Activated CD4-positive, alpha-beta T cell treated with anti-CD3 and anti-CD28 coated beads, Interleukin-2, amount 50 U/mL, for 24 hours (primary cell): ENCODE measurements at regions not wholly inside any gene's neighbourhood (a gene's known extent, or its start where the extent isn't known, plus 50 kb on each side); places are given as distances from the start of the nearest gene placed in this dataset.

Experiments used
- DNase-seq, 2 donors: peaks; one replicate each; pipeline ENCODE4 v3.0.0-alpha.2; 2020; ENCODE audit warnings: low read depth in 1 of 2, low spot score in 1 of 2

GRCh38 chr5:61621202-61621650 is 289.2 kb downstream of the ZSWIM6 start:
- DNase-seq: no peak

- no peak for DNase-seq
Observed at GRCh38 chr5:61622156-61622555, 290.1 kb downstream of the ZSWIM6 start.

DNA sequence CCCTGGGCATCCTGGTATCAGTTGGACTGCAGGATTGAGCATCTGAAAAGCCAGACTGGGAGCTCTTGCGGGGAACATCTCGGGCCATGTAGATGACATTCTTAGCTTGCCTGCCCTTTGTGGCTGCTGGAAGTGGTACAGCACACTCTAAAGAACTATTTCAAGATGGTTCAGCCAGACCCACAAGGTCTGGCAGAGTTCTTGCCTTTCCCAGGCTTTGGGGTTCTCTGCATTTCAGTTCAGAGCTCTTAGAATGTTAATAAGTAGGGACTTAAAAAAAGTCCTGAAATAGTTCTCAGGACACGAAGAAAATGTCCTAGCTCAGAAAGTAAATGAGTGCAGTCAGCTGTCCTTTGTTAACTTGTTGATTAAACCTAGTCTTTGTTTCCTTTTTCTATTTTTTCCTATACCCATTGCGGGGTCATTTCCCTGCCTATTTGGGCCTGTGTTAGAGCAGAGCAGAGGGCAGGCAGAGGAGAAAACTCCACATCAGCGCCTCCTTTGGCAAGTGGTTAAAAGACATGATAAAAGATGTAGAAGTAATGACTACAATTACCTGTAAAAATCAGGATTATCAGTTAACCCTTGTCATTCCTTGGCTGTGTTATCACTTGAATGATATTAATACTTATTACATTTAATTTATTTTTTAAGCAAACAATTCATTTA is 291.5 kb downstream of the ZSWIM6 start:
- no peak for DNase-seq

- no peak for DNase-seq
Observed at GRCh38 chr5:61624553-61625136, 292.6 kb downstream of the ZSWIM6 start.

- DNase-seq: no peak
Observed at GRCh38 chr5:61625137-61625561, 293.1 kb downstream of the ZSWIM6 start.

- DNase-seq: no peak
Observed at GRCh38 chr5:61625681-61626621, 293.9 kb downstream of the ZSWIM6 start.

- no peak for DNase-seq
Observed at GRCh38 chr5:61626639-61627282, 294.7 kb downstream of the ZSWIM6 start.

GRCh38 chr5:61627531-61627930 is 295.5 kb downstream of the ZSWIM6 start:
- no peak for DNase-seq

DNA sequence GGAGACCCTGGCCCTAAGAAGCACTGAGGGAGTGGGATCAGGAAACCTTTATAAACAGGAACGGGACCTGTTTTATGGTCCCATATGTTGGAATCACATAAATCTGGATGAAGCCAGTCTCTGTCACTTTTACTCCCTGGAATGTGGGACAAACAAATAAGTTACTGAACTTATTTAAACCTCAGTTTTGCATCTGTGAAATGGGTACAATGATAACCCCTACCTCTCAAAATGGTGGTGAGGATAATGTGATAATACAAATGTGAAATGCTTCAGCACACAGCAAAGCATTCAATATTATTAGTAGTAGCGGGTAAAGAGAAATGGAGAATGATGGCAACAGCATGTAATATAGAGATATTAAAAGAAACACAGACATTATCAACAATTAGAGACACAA is 298.9 kb downstream of the ZSWIM6 start:
- DNase-seq: no peak

DNA sequence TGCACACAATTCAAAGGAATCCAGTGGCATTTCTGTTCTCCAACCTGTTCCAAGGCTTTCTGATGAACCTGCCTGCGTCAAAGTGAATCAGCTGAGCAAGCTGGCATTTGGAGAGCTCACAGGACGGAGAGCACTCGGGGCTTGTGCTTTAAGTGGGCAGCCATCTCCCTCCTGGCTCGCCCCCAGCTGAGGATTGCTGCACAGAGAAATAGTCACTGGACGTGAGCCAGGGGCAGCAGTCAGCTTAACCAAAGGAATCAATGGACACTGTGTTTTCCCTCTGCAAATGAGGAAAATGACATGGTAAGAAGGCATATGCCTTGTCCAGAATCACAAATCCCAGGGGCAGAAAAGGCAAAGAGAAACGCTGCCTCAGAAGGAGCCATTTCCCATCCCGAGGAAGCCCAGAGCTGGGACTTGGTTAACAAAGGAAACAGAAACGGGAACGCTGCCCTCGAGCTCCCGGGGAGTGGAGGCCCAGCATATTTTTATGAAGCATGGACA is 299.4 kb downstream of the ZSWIM6 start:
- DNase-seq: no peak

DNA sequence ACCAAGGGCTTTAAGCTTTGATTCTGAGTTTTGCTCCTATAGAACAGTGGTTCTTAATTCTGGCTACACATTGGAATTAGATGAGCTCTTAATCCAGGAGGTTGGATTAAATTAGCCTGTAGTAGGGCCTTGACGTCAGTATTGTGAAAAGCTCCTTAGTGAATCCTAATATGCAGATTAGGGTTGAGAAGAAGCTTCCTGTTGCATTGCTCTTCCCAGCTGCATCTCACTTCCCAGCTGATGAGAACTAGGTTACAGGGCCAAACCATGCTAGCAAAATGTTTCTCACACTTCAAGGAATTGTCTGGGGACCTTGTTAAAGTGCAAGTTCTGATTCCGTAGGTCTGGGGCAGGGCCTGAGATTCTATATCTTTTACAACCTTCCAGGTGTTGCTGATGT is 300.0 kb downstream of the ZSWIM6 start:
- DNase-seq: no peak

GRCh38 chr5:61635271-61635670 is 303.2 kb downstream of the ZSWIM6 start:
- DNase-seq: no peak

DNA sequence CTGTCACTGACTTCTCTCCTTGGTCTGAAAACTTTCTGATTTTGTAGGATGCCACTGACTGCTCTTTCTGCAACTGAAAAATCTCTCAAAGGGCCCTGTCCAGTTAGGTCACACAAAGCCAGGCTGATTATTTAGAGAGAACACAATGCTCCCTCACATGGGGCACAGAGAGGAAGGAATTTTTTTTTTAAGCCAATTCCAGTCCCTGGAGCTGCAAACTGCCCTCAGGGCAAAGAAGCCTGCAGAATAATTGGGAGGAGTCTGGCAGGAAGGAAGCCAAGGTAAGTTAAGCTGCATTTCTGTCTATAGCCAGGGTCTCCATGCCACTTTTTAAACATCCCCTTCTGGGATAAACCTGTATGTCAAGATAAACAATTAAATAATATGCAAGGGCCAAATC is 305.5 kb downstream of the ZSWIM6 start:
- DNase-seq: no peak

DNA sequence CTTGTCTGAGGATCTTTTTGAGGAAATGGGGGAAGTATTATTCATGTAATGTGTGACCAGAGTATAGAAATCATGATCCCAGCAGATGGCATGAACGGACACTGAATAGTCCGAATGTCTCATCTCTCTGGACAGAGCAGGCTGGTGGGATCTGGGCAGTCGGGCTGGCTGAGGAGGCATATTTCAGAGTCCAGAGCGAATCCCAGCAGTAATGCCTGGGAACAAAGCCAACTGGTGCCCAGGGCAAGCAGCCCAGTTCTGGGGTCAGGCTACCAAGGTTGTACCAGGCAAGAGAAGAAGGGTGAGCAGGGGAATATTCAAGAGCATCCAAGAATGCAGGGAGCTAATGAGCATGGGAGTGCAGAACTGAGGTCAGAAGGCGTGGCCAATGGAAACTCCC is 306.4 kb downstream of the ZSWIM6 start:
- DNase-seq: no peak

DNA sequence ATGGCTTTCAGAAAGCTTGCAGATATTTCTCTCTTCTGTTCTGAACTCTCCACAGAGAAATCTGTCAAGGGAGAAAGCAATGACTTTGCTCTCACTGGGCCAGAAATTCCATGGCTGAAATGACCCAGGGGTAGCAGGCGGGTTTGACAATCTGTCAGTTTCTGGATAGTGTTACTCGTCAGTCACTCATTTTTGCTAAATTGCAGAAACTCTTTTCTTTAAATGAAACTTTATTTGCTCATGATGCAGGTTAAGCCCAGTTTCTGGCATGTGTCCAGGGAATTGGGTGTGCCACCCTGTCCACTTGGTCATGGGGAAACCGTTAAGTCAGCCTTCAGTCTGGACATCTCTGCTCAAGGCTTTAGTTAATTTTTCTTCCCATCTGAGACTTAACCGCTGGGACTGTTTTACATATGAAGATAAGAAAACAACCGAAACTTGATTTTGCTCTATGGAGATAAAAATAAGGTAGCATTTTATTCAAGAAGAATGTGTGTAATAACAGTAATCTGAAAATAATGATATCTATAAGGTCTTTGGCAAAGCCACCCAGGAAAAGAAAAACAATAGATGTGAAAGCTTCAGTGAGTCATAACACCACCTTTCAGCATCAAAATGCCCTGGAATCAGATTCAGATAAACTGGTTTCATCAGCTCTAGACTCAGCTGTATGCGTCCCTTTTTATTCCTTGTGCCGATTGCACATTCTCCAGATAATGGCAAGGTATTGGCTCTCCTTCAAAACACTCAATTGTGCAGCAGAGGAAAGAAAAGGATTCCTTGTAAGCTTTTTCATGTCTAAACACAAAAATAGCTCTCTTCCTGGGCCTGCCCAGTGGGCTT is 308.3 kb downstream of the ZSWIM6 start:
- DNase-seq: no peak

DNA sequence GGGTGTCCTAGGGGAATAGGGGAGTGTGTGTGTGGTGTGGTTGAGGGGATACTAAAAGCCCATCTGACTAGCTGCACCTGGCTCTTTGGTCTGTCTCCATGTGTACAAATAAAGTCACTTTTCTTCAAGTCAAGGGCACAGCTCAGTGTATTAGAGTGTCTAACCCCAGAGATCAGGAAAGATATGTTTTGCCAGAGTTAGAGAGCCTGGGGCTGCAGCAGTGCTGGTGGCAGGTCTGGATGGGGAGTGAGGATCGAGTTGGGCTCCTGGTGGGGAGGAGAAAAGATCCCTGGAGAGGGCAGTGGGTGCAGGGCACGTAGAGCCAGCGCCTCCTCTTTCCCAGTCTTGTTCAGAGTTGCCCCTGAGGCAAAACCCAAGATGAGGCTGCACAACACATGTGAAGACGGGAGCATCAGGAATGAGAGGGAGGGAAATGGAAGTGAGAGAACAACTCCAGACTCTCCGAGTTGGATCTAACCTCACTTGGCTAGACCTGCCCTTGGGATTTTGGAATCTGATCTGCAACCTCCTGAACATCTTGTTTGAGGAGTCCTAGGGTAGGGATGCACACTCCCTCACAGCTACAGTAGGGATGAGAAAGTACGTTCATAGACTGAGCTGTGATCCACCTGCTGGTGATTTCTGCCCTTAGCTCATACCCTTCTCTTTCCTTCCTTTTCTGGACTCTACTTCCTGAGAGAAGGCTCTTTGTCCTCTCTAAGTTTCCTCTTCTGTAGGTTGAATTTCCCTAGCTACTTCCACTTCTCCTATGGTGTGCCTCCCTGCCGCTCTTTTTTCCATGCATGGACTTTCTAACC is 309.9 kb downstream of the ZSWIM6 start:
- DNase-seq: no peak

DNA sequence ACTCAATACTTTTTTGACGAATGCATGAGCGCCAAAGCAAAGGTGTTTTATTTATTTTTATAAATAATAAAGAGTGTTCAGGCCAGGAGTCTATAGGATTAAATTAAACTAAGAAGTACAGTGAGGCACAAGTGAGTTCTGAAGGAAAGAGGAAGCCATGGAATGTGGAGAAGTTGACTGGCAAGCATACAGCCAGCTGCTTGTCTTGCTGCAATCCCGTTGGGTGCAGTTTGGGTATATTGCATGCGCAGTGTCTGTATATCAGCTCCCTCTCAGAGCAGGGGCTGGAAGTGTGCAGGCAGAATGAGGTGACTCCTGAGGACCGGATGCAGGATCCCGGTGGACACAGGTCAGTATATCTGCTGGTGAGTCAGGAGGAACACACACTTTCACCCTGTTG is 315.6 kb downstream of the ZSWIM6 start:
- DNase-seq: no peak

DNA sequence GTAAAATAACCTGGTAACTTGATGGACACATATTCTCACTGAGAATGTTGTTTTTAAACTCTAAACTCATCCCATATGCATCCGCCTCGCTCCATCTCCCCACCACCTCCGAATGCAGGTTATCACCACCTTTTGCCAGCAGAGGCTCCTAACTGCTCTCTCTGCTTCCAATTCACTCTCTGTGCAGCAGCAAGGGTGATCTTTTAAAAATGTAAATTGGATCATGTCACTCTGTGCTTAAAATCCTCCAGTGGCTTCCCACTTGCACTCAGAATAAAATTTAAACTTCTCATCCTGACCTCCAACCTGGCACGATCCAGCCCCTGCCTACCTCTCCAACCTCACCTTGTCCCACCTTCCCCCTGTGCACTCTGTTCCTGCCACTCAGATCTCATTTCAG is 317.2 kb downstream of the ZSWIM6 start:
- no peak for DNase-seq

DNA sequence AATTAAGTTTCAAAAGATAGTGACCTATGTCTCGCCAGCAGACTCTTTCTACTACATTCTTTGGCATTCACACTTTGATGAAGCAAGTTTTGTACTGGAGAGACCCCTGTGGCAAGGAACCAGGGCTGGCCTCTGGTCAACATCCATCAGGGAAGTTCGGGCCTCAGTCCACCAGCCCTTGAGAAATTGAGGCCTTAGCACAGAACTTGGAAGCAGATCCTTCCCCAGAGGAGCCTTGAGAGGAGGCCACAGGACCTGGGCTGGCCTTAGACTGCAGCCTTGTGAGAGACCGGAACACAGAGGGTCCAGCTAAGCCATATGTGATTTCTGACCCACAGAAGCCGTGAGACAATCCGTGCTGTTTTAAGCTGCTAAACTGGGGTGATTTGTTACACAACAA is 317.9 kb downstream of the ZSWIM6 start:
- no peak for DNase-seq

DNA sequence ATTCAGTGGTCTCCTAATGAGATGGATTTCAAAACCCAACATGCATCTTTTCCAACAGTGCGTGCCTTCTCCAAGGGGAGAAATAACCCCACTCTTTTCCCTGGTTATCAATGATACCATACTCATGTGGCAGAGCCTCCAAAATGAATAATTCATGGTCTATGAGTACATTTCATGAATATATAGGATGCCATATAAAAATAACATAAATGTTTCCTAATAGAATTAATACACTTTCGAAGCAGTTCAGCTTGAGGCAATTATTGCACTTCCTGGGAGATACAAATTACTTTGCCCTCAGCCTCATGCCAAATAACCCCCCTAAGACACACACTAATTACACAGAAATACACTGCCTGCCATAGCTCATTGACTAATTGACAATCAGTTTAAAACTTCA is 318.6 kb downstream of the ZSWIM6 start:
- no peak for DNase-seq
